ENCODE measurements at regions not wholly inside any gene's neighbourhood (a gene's known extent, or its start where the extent isn't known, plus 50 kb on each side); places are given as distances from the start of the nearest gene placed in this dataset.
A peak's percentile ranks its signal among the peaks of the same experiment; 100 is the strongest.
"Not testable (repeated sequence)": the region's sequence is repeated elsewhere in the genome, so short reads cannot be mapped to it uniquely, and the experiment has no call there.

GRCh38 chr3:153972862-153973261 is 148.3 kb upstream of the ARHGEF26 start:
- no peak for DNase-seq (ENCODE audit: low read depth in 2 of 2)

GRCh38 chr3:153973722-153974265 is 147.4 kb upstream of the ARHGEF26 start:
- DNase-seq (ENCODE audit: low read depth in 2 of 2), result no peak

GRCh38 chr3:153974614-153975013 is 146.6 kb upstream of the ARHGEF26 start:
- DNase-seq (ENCODE audit: low read depth in 2 of 2), result no peak

- no peak for DNase-seq (ENCODE audit: low read depth in 2 of 2)
These were observed 144.2 kb upstream of the ARHGEF26 start for GRCh38 chr3:153976891-153977554.

DNA sequence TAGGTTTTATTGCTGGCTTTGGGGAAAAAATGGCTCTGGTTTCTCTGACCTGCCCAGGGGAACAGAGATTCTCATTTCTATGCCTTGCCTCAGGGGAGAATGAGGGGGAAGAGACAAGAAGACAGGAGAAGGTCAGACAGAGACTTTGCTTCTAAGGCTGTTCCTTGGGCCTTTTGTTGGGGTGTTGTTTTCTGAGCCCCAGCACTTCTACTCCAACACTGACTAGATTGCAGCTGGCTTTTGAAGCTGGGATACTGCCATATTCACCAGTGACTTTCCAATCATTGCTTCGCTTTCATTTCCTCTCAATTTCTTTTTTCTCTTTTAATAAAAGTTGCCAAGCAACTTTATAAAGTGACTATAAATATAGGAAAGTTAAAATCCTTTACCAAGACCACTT is 143.2 kb upstream of the ARHGEF26 start:
- no peak for DNase-seq (ENCODE audit: low read depth in 2 of 2)

GRCh38 chr3:153979418-153980251 is 141.6 kb upstream of the ARHGEF26 start:
- no peak for DNase-seq (ENCODE audit: low read depth in 2 of 2)

DNA sequence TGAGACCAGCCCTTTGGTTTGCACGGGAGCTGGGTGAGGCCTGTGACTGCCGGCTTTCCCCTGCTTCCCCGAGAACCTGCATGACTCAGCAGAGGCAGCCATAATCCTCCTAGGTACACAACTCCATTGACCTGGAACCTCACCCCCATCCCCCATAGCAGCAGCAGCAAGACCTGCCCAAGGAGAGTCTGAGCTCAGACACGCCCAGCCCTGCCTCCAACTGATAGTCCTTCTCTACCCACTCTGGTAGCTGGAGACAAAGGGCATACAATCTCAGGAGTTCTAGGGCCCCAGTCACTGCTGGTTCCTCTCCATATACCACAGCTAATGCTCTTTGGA is 141.0 kb upstream of the ARHGEF26 start:
- DNase-seq (ENCODE audit: low read depth in 2 of 2), result no peak

DNA sequence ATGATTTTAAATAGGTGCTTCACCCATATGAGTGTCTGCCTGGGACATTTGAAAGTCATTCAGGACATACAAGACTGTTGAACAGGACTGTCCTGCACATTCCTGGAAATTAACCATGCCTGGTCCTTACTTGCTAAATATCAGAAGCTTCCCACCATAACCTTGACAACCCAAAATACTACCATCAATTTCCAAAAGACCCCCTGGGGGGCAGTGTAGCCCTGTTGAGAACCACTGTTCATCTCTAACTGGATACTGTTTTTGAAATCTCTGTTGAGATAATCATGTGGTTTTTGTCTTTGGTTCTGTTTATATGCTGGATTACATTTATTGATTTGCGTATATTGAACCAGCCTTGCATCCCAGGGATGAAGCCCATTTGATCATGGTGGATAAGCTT is 123.8 kb upstream of the ARHGEF26 start:
- DNase-seq (ENCODE audit: low read depth in 2 of 2), result not testable (repeated sequence)

DNA sequence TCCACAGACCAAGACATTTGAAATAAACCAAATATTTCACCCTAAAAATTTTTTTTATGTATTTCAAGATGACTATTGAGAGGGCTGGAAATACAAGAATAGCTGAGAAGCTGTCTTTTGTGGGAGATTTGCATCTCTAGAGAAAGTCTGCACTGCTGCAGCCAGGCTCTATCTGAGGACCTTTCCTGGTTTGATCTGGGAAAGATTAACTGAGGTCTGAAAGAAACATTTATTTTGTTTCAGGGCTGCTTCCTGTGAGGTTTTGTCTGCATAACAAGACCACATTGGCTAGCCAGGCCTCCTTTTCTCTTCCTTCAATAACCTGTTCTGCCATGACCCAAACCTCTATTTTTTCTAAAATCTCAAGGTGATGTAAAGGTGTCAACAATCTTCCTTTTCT is 117.5 kb upstream of the ARHGEF26 start:
- DNase-seq (ENCODE audit: low read depth in 2 of 2), result no peak

DNA sequence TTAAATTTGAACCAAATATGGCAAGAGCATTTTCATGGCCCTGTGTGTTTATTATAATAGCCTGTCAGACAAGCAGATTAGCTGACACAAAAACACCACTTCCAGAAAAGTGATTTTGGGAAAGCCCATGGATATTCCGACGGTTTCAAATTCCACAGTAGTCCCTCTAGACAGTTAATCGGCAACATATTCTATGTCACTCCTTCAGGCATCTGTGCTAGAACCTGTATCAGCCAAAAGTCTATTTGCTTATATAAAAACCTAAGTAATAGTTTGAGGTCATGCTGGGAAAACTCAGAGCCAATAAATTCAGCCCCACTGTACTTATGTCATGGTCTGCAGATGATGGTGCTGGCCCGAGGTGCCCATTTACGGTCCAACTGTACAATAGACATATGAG is 110.2 kb upstream of the ARHGEF26 start:
- no peak for DNase-seq (ENCODE audit: low read depth in 2 of 2)

DNA sequence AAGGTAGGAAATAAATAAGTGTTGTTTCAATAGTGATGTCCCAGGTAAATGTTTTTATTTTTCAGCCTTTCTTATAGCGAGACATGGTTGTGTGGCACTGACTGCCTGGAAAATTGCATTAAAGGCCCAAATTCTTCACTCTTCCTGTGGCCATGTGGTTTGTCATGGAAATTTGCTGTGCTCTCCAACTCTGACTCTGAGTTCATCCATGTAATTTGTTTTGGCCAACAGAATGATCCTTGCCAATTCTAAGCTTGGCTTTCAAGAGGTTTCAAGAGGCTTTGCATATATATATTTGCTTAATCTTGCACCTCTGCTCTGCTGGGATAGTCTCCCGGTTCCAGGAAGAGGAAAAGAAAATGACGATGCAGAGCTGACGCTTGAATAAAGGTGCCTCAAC is 107.5 kb upstream of the ARHGEF26 start:
- no peak for DNase-seq (ENCODE audit: low read depth in 2 of 2)

GRCh38 chr3:154015307-154015706 is 105.9 kb upstream of the ARHGEF26 start:
- DNase-seq (ENCODE audit: low read depth in 2 of 2), result no peak

GRCh38 chr3:154018100-154018696 is 103.0 kb upstream of the ARHGEF26 start:
- DNase-seq (ENCODE audit: low read depth in 2 of 2), result peak in 1 of 2 donors; percentile 4

DNA sequence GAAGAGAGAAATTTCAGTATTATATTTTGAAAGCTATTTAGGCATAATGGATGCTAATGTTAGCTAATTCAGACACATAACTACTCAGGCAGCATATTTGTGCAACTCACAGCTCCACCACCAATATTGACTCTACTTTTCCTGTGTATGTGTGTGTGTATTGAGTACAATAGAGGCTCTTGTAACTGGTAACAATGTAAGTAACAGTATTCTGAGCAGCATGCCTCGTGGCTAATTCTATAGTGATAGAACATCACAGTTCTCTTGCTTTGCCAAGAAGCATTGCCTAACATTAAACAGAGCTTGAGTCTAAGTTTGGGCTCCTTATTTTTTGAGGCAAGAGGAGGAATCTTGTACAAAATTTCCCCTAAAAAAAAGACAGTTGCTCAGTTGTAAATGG is 98.6 kb upstream of the ARHGEF26 start:
- DNase-seq (ENCODE audit: low read depth in 2 of 2), result no peak

GRCh38 chr3:154023148-154023547 is 98.0 kb upstream of the ARHGEF26 start:
- DNase-seq (ENCODE audit: low read depth in 2 of 2), result no peak

DNA sequence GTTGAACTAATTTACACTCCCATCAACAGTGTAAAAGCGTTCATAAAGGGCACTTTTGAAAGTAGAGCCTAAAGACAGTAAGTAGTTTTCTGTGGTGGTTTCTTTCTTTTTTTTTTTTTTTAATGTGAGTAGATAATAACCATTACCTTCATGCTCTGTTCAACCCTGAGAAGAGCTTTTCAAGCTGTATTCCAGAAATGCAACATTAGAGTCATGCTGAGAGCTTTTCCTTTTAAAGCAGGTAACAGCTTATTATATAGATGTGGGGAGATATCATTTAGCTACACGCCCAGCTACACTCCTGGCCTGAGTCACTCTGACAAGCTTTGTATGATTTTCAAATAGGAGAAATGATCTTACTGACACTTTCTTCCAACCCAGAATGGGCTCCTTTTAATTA is 96.2 kb upstream of the ARHGEF26 start:
- DNase-seq (ENCODE audit: low read depth in 2 of 2), result no peak

- no peak for DNase-seq (ENCODE audit: low read depth in 2 of 2)
These were observed 91.3 kb upstream of the ARHGEF26 start for GRCh38 chr3:154029926-154030325.

DNA sequence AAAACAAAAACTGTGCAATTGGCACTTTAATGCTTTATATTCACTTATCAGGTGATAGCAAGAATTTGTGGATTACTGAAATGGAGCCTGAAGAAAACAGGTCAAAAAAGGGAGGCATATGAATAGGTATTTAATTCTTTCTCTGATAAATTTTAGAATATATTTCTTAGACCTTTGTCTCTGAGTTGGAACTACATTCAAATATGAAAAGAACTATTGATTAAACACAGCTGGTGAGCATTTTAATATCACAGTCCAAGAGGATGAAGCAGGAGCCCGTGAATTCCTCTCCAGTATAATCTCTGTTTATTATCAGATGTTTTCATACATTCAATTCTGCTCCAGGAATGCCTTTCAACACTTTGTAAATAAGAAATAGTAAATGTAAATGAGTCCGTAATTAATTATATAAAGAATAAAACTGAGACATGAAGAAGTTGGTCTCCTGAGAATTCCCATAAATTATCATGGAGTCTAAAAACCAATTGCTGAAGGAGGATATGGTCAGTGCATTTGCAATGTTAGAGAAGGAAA is 86.3 kb upstream of the ARHGEF26 start:
- DNase-seq (ENCODE audit: low read depth in 2 of 2), result no peak

GRCh38 chr3:154040283-154040682 is 80.9 kb upstream of the ARHGEF26 start:
- DNase-seq (ENCODE audit: low read depth in 2 of 2), result no peak

DNA sequence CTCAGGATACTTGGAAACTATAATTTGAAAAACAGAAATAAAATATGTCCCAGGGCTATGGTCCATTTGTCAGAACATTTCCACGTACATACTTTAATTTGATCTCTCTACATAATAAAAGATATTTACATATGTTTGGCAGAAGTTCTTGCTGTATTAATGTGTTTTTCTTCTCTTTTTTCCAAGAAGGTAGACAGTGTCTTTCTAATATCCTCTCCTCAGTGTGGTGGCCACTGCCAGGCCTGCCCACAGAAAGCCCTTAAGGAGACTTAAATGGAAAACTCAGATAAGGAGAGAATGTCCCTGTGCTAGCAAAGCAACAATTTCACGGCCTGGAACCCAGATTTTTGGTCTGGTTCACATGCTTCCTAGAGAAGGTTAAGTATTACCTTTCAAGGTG is 76.5 kb upstream of the ARHGEF26 start:
- DNase-seq (ENCODE audit: low read depth in 2 of 2), result no peak

GRCh38 chr3:154050216-154050615 is 71.0 kb upstream of the ARHGEF26 start:
- DNase-seq (ENCODE audit: low read depth in 2 of 2), result no peak

- DNase-seq (ENCODE audit: low read depth in 2 of 2), result no peak
These were observed 70.4 kb upstream of the ARHGEF26 start for GRCh38 chr3:154050766-154051165.

DNA sequence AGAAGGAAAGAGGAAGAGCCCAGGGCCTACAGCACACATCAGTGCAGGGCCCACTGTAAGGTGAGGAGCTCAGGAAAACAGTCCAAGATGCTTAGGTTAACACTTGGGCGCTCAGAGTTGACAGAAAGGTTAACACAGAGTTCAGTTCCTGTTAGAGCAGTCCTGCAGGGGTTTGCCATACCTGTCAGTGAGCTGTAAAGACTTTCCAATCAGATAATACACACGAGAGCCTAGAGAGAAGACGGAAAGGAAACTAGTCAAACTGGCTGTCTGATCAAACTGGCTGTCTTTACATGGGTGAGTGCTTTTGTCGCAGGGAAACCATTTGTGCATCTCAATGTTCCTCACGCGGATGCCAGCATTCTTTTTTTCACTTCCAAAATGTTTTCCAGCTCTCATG is 61.4 kb upstream of the ARHGEF26 start:
- DNase-seq (ENCODE audit: low read depth in 2 of 2), result no peak

All from stimulated activated CD8-positive, alpha-beta memory T cell treated with anti-CD3 and anti-CD28 coated beads, Interleukin-15, amount 100 ng/mL, for 48 hours (primary cell).